KOPT-K1 (cell line): ENCODE measurements at regions not wholly inside any gene's neighbourhood (a gene's known extent, or its start where the extent isn't known, plus 50 kb on each side); places are given as distances from the start of the nearest gene placed in this dataset.

Source experiments
- H3K27ac ChIP-seq: fragments of 200-600 bp; sonication (generic); 2 replicates; pipeline ENCODE4 v1.5.1; 2016; ENCODE audit warnings: antibody characterized with exemption, mild to moderate bottlenecking, low read depth, low read length; ENCODE audit not compliant: poor library complexity, severe bottlenecking
- H3K36me3 ChIP-seq: fragments of 200-600 bp; sonication (generic); 2 replicates; pipeline ENCODE4 v1.5.1; 2017; ENCODE audit warnings: antibody characterized with exemption, mild to moderate bottlenecking, low read length, moderate library complexity; ENCODE audit not compliant: insufficient read depth
- H3K9me3 ChIP-seq: fragments of 200-600 bp; sonication (generic); 2 replicates; pipeline ENCODE4 v1.5.1; 2017; ENCODE audit warnings: antibody characterized with exemption, low read length, mild to moderate bottlenecking; ENCODE audit not compliant: insufficient read depth, poor library complexity, severe bottlenecking

DNA sequence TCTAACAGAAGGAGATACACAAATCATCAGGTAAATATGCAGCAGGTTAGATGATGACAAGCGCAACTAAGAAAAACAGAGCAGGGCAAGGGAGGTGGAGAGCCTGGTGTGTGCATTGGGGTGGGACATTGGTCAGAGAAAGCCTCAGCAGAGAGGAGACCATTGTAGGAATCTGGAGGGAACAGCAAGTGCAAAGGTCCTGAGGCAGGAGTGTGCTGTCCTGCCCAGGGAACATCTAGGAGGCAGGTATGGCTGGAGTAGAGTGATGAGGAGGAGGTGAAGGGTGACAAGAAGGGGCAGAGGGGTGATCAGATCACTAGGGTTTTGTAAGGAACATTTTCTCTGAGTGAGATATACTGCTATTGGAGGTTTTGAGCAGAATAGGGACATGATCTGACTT is 90.1 kb downstream of the NCR2 start:
- Histone ChIP-seq H3K27ac (no peak overlapping the region), H3K9me3 (no peaks in the 10 kb centered on the region), H3K36me3 (no peaks in the 10 kb centered on the region)

DNA sequence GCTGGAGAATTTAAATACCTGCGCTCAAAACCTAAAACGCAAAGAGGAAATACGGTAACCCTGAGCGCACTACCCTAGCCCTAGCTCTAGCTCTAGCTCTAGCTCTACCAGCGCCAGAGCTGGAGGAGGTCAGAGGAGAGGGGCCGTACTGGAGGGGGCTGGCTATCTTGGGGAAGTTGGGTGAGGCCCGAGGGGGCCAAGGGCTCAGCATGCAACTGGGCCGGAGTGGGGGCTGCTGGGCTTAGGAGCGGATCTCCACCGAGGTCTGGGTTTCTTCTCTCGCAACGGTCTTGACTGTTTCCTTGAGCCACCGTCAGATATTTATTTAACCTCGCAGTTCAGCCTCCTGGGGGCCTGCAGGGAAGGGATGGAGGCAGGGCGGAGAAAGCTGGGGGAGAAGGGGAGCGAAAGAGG is 91.0 kb downstream of the NCR2 start:
- Histone ChIP-seq H3K36me3 (no peaks in the 10 kb centered on the region), H3K27ac (no peak overlapping the region), H3K9me3 (no peaks in the 10 kb centered on the region)

DNA sequence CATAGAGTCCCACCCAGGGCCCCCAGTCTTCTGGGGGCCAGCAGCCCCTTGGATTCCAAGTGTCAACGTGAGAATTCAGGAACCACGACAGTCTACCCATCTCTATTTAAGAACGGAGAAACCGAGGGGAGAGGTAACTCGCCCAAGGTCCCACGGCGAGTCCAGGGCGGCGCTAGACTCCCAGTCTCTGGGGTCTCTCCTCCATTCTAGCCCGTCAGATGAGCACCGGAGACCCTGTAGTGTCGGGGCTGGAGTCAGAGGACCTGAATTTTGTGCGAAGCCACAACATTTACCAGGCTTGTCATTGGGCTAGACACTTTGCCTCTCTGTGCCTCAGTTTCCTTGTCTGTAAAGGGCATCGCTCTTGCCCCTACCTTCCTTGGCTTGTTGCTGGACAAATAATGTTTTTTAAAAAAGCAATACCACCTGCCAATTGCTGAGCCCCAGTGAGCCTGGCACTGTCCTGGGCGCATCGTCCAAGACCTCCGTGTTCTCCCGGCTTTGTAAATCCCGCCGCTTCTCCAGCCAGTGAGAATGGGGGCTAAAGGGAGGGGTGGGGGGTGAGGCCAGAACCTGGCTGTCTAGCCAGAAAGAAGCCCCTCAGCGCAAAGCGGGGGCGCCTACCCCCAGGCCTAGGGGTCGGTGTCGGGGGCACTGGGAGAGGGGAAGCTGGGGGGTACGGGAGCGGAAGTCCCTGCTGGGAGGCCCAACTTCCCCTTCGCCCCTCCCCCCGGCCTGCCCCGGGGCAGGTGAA is 91.7 kb downstream of the NCR2 start:
- H3K36me3 ChIP-seq, result no peaks in the 10 kb centered on the region
- H3K27ac ChIP-seq, result no peak overlapping the region
- no peaks in the 10 kb centered on the region for H3K9me3 ChIP-seq

DNA sequence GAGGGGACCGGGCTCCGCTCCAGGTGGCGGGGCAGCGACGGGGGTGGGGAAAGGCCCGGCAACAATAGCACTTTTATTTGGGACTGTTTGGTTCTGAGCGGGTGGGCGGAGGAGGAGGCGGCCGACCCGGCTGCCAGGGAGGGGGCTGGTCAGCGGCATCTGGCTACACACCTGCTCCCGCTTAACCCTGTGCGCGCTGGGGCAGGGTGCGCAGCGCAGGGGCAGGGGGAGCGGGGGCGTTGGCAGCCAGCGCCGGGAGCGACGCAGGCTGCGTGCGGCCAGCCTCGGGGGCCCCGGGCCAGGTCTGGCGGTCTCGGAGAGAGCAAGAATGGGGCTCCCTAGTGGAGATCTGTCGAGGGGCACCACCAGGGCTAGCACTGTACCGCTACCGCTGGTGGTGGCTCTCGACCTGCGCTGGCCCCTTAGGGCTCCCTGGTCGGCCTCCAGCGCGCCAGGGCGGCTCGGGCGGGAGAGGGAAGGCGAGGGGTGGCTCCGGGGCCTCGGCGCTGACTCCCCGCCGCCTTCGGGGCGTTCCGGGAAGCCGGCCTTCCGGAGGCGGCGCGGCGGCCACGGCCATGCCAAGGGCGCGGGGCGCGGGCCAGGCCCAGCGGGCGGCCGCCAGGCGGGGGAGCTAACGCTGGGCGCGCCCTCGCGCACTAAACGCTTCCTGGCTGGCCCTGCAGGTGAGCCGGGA is 92.4 kb downstream of the NCR2 start:
- Histone ChIP-seq H3K9me3 (no peaks in the 10 kb centered on the region), H3K36me3 (no peaks in the 10 kb centered on the region), H3K27ac (peak overlapping the region; percentile 11)

DNA sequence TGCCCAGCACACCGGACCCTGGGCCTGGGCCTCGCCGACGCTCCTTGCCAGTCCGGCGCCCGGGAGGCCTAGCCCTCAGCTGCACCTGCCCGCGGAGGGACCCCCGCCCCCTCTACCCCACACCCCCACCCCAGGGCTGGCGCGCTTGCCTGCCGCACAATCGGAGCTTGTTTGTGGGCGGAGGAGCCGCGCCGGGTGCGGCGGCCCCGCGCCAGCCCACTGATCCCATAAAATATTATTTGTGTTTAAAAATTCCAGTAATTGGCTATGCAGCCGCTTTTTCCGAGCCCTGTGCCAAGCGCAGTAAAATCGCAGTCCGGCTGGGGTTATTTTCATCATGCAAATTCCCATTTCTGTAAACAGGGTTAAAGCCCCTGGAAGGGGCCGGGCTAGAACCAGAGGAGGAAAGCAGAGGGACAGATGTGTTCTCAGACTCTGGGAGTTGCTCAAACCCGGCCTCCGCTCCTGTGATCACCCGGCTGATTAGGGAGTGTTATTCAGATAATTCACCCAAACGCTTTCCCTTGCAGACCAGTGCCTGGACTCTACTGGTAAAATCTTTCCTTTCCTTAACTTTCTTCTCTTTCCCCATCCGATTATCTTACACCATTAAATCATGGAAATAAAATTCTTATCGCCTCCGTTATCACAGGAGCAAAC is 93.1 kb downstream of the NCR2 start:
- Histone ChIP-seq H3K27ac (peak overlapping the region; percentile 11), H3K36me3 (no peaks in the 10 kb centered on the region), H3K9me3 (no peaks in the 10 kb centered on the region)

DNA sequence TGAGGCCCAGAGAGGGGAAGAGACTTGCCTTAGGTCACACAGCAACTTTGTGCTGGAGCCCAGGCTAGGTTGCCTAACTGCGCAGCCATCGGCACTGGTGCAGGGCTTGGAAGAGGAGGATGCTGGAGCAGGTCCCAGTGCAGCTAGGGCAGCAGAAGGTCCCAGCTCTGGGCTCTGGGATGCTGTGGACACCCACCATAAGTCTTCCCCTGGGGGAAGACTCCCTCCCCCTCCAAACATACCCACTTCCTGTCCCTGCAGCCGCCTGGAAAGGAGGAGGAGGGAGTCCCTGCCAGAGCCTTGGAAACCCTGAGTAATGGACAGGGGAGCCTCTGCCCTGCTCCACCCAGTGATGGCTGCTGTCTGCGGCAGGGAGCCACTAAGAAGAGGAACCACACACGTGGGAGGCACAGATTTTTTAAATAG is 93.6 kb downstream of the NCR2 start:
- no peak overlapping the region for H3K27ac ChIP-seq
- no peaks in the 10 kb centered on the region for H3K36me3 ChIP-seq
- H3K9me3 ChIP-seq, result no peaks in the 10 kb centered on the region

DNA sequence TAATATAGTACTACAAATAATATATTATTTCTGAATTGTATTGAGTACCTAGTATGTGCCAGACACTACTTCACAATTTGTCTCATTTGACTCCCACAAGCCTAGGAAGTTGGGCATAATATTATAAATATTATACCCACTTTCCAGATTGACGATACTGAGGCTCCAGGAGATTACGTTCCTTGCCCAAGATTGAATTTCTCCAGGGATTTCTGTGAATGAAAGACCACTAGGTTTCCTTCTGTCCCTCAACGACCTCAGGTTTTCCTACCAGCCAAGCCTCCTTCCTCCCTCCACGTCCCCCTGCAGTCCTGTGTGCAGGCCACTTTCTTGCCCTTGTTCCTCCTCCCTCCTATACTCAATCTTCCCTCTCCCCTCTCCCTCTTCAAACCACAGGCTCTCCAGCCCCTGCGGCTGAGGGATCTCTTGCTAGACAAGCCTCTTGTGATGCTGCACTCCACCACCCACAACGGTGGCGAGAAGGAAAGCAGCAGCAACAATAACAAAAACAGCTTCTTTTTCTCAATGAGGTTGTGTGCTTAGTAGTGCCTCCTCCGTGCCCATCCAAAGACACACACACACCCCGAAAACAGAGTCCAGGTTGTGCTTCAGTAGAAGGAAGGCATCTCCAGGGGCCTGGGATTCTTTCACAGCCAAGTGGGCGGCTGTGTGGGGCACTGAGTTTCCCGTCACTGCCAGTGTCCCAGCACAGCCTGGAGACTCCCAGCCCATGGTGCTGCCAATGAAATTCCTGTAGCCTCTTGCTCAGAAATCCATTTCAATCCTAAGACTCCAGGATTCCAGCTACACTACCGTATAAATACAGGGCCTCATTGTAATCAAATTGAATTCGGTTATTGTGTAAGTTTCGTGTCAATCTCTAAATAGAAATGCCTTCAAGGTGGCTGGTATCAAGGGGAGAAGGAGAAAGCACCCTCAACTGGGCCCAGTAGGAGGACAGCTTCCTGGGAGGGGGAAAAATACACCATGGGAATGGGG is 94.4 kb downstream of the NCR2 start:
- H3K36me3 ChIP-seq, result no peaks in the 10 kb centered on the region
- peak overlapping the region; percentile 27 for H3K27ac ChIP-seq
- H3K9me3 ChIP-seq, result no peaks in the 10 kb centered on the region

DNA sequence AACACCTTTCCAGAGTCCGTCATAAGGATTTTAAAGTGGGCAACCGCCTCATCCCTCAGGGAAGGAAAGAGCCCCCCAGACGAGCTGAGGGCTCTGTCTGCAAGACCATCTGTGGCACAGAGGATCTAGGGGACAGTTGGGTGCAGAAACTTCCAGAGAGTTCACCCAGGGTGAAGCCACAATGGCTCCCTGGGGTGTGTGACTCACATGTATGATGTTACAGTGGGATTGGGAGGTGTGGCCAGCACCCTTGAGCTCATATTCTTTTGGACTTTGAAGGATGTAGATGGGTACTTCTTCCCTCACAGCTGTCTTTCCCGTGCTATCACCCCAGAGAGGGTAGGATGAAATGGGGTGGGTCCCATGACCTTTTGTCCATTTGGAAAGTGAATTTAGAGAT is 95.5 kb downstream of the NCR2 start:
- H3K27ac ChIP-seq, result no peak overlapping the region
- no peaks in the 10 kb centered on the region for H3K9me3 ChIP-seq
- H3K36me3 ChIP-seq, result no peaks in the 10 kb centered on the region

DNA sequence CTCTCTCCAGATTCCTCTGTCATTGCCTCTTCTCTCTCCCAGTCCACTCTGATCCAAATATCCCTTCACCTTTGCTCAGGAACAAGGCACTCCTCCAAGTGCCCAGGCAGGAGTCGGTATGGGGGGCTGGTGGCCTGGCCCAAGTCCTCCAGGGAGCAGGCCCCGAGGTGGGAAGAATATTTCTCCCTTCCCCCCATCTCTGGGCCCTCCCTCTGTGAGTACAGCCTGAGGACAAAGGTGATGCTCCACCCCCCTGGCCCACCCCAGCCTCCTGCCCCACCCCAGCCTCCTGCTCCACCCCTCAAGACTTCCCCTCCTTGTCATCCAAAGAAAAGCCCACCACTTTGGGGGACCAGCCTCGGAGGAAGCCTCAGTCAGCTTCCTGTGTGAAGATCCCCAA is 96.9 kb downstream of the NCR2 start:
- Histone ChIP-seq H3K9me3 (no peaks in the 10 kb centered on the region), H3K36me3 (no peaks in the 10 kb centered on the region), H3K27ac (peak overlapping the region; percentile 31)

DNA sequence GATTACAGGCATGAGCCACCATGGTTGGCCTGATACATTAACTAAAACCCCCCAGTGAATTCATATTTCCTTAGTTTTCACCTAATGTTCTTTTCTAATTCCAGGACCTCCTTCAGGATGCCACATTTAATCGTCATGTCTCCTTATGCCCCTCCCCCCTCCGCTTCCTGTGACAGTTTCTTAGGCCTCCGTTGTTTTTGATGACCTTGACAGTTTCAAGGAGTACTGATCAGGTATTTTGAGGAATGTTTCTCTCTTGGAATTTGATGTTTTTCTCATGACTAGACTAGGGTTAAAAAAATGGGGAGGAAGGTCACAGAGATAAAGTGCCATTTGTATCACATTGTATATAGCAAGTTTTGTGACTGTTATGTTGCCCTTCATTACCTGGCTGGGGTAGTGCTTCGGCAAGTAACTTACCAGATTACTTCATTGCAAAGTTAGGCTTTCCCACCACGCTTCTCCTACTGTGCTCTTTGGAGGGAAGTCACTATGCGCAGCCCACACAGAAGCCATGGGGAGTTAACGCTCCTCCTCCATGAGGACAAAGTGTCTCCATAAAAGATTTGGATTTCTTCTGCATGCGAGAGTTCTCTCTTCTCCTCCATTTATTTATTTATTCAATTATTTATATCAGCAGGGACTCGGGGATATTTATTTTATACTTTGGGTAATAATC is 99.5 kb downstream of the NCR2 start:
- H3K36me3 ChIP-seq, result no peaks in the 10 kb centered on the region
- H3K9me3 ChIP-seq, result no peaks in the 10 kb centered on the region
- H3K27ac ChIP-seq, result no peak overlapping the region

DNA sequence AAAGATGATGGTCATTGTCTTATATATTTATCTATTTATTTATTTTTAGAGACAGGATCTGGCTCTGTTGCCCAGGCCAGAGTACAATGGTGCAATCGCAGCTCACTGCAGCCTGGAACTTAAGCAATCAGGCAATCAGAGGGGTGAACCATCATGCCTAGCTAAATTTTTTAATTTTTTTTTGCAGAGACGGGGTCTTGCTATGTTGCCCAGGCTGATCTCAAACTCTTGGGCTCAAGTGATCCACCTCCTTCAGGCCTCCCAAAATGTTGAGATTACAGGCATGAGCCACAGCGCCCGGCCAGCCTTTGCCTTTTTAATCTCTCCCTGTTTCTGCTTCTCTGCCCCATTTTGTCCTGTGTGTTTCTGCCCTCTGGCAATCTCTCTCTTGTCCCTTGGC is 102.2 kb downstream of the NCR2 start:
- Histone ChIP-seq H3K36me3 (no peaks in the 10 kb centered on the region), H3K9me3 (no peaks in the 10 kb centered on the region), H3K27ac (no peak overlapping the region)

DNA sequence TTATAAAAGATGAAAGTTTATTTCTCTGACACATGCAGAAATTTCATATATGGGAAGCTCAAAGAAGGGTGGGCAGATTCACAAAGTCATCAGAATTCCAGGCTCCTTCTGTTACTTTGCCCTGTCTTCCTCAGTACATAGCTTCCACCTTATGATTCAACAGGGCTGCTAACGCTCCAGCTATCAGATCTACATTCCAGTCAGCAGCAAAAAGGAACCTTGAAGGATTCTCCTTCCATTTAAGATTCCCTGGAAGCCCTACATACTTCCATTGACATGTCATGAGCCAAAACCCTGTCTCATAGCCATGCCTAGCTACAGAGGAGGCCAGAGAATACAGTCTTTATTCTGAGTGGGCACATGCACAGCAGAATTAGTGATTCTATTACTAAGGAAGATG is 103.3 kb downstream of the NCR2 start:
- no peaks in the 10 kb centered on the region for H3K36me3 ChIP-seq
- no peak overlapping the region for H3K27ac ChIP-seq
- no peaks in the 10 kb centered on the region for H3K9me3 ChIP-seq

DNA sequence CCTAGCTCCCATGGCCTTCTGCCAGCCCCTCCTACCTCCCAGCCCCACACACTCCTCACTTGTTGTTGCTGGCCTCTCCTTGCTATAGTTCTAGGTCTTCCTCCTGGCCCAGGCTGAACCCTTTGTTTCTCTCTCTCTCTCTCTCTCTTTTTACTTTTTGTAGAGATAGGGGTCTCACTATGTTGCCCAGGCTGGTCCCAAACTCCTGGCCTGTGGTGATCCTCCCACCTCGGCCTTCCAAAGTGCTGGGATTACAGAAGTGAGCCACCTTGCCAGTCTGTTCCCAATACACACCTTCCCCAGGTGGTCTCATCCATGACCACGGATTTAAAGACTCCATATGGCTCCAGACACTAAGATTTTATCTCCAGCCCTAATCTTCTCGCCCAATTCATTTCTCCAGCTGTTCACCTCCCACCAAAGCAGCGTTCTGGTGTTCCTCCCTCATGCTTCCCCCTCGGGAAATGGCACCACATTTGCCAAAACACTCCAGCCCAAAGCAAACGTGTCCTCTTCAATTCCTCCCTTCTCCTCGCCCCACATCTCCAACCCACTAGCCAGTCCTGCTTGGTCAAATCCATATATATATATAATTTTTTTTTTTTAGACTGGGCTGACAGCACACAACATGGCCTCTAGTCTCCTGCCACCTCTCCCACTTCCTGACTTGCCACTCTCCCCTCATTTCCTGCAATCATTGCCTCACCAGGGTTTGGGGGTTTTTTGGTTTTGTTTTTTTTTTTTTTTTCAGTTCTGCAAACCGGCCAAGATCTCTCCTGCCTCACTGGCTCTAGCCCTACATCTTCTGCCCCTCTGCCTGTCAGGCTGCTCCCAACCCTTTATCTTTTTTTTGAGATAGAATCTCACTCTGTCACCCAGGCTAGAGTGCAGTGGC is 104.4 kb downstream of the NCR2 start:
- Histone ChIP-seq H3K27ac (peak overlapping the region; percentile 43), H3K9me3 (no peaks in the 10 kb centered on the region), H3K36me3 (no peaks in the 10 kb centered on the region)
